Body of pancreas (tissue), 4 donors: ENCODE measurements at regions not wholly inside any gene's neighbourhood (a gene's known extent, or its start where the extent isn't known, plus 50 kb on each side); places are given as distances from the start of the nearest gene placed in this dataset.

Source experiments
- POLR2A ChIP-seq, 3 donors: fragments of 450-650 bp; IDR thresholded peaks; one replicate each; pipeline ENCODE4 v1.6.1; 2016; ENCODE audit warnings: antibody characterized with exemption in 3 of 3, mild to moderate bottlenecking in 2 of 3
- TF ChIP-seq, protein P1 (sequence below), 7 experiments: fragments of 450-650 bp in 4 of 7; fragments of 200-600 bp in 3 of 7; sonication (generic) in 3 of 7; IDR thresholded peaks; one replicate each; pipeline ENCODE4 v1.5.1; 2016 to 2019; ENCODE audit warnings: antibody characterized with exemption in 7 of 7

DNA sequence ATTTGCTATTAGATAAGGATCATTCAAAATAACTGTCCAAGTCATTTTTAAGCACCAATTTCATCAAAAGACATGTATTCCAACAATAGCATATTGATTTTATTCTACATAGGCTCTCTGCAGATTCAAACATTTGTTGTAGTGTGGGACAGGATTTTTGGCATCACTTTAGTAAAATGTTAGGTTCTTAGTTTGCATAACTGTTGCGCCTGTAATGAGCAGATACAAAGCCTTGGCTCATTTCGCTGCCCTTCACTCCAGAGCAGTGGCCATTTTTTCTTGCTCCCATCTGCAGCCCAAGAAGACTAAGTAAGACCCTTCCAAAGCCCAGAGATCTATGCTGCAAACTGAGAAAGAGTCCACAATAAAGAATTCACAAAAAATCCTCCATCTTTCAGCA lies 446.0 kb upstream of the MPDZ start:
- TF ChIP-seq, protein P1, sequence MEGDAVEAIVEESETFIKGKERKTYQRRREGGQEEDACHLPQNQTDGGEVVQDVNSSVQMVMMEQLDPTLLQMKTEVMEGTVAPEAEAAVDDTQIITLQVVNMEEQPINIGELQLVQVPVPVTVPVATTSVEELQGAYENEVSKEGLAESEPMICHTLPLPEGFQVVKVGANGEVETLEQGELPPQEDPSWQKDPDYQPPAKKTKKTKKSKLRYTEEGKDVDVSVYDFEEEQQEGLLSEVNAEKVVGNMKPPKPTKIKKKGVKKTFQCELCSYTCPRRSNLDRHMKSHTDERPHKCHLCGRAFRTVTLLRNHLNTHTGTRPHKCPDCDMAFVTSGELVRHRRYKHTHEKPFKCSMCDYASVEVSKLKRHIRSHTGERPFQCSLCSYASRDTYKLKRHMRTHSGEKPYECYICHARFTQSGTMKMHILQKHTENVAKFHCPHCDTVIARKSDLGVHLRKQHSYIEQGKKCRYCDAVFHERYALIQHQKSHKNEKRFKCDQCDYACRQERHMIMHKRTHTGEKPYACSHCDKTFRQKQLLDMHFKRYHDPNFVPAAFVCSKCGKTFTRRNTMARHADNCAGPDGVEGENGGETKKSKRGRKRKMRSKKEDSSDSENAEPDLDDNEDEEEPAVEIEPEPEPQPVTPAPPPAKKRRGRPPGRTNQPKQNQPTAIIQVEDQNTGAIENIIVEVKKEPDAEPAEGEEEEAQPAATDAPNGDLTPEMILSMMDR (IDR thresholded peaks at IDR 0.05) = no peak
- TF ChIP-seq POLR2A (IDR thresholded peaks at IDR 0.05) = no peak
